GM21528 (cell line): ENCODE measurements at regions not wholly inside any gene's neighbourhood (a gene's known extent, or its start where the extent isn't known, plus 50 kb on each side); places are given as distances from the start of the nearest gene placed in this dataset.

Experiments
- ATAC-seq: cut with Tn5 transposase; IDR thresholded peaks from one replicate; pipeline ENCODE4 v1.9.1; 2021; ENCODE audit warnings: mild to moderate bottlenecking, moderate library complexity; ENCODE audit not compliant: unreplicated experiment, low FRiP score

- no peak for ATAC-seq
Measured at GRCh38 chr14:71271166-71271945, 364.1 kb downstream of the PCNX1 start.

- ATAC-seq: no peak
Measured at GRCh38 chr14:71273366-71273765, 366.1 kb downstream of the PCNX1 start.

- ATAC-seq: no peak
Measured at GRCh38 chr14:71284048-71284447, 376.8 kb downstream of the PCNX1 start.

DNA sequence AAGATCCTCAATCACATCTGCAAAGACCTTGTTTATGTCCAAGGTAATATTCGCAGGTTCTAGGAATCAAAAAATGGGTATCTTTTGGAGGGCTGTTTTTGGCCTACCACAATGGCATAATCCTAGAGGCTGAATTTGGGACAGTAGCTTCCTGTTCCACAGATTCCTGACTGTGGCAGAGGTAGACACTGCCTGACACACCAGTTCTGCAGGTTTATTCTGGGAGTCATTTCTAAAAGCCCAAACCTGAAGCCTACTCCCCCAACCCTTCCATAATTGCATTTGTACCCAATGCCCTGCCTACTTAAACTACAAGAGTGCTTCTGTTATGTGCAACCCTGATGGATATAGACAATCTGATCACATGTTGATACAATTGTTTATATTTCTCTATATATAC, 378.9 kb downstream of the PCNX1 start:
- ATAC-seq: no peak

- ATAC-seq: no peak
Measured at GRCh38 chr14:71287567-71287966, 380.3 kb downstream of the PCNX1 start.

DNA sequence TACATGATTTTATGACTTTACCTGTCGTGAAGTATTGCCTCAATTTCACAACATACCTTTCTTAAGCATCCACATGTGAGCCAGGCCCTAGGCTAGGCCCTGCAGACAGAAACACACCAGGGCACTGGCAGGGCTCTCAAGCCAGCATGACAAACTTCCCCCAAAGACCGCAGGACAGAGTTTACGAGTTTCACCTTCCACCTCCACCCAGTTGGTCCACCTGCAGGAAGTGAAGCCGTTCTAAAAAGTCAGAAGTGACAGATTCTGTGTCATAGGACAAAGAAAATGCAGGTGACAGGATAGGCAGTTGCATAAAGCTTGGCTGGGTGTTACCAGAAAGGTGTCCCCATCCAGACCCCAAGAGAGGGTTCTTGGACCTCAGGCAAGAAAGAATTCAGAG, 382.3 kb downstream of the PCNX1 start:
- ATAC-seq: no peak

- no peak for ATAC-seq
Measured at GRCh38 chr14:71290301-71290700, 383.0 kb downstream of the PCNX1 start.

DNA sequence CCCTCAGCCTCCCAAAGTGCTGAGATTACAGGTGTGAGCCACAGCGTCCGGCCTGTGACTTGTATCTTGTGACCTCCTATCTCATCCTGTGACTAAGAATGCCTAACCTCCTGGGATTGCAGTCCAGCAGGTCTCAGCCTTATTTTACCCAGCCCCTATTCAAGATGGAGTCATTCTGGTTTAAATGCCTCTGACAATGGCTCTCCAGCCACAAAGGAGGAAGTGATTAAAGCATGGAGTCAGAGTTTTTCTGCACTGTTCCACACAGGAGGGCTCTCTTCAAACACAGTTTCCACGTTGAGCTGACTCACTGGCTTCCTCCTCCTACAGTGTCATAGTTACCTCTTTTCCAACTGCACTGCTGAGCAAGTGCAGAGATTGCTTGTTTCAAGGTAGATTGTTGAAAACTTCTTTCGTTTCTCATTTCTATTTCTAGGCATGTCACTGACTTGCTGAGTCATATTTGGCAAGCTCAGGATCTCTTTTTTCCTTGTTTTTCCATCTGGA, 383.8 kb downstream of the PCNX1 start:
- ATAC-seq: no peak

DNA sequence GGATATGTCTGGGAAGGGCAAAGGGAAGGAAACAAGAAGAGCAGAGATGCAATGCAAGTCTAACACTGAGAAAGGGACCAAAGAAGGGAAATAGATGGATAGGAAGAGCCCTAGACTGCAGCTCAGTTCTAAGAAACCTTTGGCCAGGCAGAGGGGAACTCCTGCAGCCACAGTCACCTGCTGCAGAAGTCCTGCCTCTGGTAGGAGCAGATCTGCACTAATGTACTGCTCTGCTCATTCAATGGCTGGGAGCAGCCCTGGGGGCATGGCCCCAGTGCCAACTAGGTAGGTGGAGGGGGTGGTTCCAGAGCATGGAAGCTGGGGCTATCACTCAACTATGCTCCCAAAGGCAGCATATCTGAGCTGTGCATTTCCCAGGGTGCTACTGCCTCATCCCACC, 388.9 kb downstream of the PCNX1 start:
- ATAC-seq: no peak

DNA sequence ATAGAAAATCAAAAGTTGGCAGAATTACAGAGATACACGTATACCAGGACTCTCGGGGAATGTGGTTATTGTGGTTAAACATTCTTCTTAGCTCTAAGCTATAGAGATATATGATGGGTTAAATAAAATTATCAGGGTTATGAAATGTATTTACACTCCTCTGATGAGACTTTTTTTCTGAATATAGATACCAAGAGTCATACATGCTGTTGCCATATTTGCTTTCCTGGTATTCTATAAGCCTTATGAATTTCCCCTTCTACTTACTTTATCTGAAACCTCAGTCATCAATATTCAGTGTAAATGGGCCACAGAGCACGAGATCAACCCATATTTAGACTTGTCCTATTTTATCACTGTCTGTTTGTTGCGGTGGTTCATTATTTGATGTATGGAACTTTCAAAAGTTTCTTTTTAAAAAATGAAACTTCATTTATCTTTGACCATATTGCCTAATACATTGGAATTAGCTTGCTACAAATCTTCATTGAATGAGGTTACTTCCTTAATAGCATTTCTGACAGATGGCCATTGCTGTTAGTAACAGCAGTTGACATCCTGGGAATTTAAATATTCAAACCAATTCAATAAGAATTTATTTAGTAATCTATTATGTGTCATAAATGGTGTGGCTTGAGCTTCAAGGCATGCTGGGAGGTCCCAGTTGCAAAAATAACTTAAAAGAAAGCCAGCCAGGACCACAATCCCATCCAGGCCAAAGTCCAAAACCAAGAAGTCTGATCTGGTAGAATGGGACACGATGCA, 393.5 kb downstream of the PCNX1 start:
- ATAC-seq: no peak

- no peak for ATAC-seq
Measured at GRCh38 chr14:71301611-71302010, 394.4 kb downstream of the PCNX1 start.

DNA sequence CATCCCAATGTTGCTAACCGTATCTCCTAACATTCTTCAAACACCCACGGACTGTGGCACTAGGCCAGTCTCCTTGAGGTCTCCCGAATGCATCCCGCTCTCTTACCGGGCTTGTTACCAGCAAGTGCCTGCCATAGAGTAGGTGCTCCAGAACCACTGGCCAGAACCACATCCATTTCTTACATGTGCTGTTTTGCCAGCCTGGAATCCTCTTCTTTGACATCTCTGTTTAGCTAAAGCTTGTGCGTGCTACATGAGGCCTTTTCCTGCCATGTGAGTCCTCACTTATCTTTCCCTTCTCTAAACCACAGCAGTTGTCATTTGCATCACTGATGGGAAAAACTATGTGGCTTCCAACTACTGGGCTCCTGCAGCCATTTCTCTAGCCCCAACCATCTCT, 397.4 kb downstream of the PCNX1 start:
- no peak for ATAC-seq

DNA sequence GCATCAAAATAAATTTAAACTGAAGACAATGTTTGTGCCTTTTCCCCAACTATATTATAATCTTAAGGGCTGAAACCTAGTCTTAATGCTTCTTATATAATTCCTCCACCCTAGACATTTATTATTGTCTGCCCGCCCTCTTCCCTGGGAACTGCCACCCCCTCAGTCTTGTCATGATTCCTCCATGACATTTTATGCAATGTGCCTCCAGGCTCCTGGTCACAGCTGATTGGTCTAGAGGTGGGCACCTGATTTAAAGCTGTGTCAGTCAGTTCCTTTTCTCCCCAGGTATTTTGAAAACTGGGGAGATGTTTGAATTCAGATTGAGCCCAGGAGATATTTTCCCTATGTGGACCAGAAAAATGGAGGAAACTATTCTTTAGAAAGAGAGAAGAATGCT, 401.4 kb downstream of the PCNX1 start:
- ATAC-seq: no peak

- ATAC-seq: no peak
Measured at GRCh38 chr14:71309756-71310155, 402.5 kb downstream of the PCNX1 start.

GRCh38 chr14:71311061-71311460, 403.8 kb downstream of the PCNX1 start:
- no peak for ATAC-seq

GRCh38 chr14:71314717-71315116, 407.5 kb downstream of the PCNX1 start:
- no peak for ATAC-seq

- ATAC-seq: no peak
Measured at GRCh38 chr14:71317385-71318096, 410.3 kb downstream of the PCNX1 start.

DNA sequence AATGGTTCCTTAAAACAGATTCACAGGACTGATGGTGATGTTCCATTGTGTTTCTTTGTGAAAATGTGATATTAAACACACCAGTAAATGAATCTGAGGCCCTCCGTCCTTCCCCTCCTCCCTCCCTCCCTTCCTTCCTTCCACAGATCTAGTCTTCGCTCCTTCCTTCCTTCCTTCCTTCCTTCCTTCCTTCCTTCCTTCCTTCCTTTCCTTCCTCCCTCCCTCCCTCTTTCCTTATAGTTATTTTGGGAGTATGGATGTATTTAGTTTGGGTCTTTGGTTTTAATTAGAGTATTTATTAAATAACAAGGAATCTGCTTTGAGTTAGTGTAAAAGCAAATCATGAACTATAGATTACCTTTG, 410.8 kb downstream of the PCNX1 start:
- ATAC-seq: no peak

DNA sequence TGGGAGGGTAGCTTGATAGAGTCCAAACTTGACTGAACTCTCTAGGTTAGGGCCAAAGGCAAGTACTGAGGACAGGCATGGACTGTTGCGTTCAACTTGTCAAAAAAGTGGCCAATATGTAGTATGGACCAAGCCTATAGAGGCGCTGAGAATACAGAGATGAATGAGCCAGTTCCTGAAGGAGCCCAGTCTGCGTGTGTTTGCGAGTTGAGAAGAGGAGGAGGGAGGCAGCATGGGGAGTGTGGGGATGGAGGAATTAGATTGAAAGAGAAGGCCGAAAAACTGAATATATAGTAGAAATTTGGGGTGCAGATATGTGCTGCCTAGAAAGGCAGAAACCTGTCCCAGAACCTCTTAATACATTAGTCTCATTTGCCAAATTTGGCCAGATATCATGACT, 412.4 kb downstream of the PCNX1 start:
- peak; percentile 0 for ATAC-seq

- ATAC-seq: peak; percentile 71
Measured at GRCh38 chr14:71320107-71320733, 413.0 kb downstream of the PCNX1 start, which contains the start of gene SIPA1L1. Gene SIPA1L1, plus strand, starts transcription at chr14:71320476.
